Endothelial cell of umbilical vein (primary cell): ENCODE measurements at regions not wholly inside any gene's neighbourhood (a gene's known extent, or its start where the extent isn't known, plus 50 kb on each side); places are given as distances from the start of the nearest gene placed in this dataset.

Experiments
- BruUV-seq: library from RNA; stranded (reverse); fragments of 400-500 nt; replicated peaks from 2 replicates; lab custom pipeline; 2021; lab: Mats Ljungman, UMichigan
- CTCF ChIA-PET: fragments of 300-600, 350-600 bp; sonication (Branson Sonifier 250); formaldehyde crosslinking; loops from one replicate; lab custom pipeline; 2021; ENCODE audit warnings: antibody characterized with exemption, inconsistent platforms; lab: Charles Lee
- POLR2A ChIA-PET: fragments of 300-600, 350-600 bp; sonication (Branson Sonifier 250); formaldehyde crosslinking; loops from one replicate; lab custom pipeline; 2021; ENCODE audit warnings: antibody characterized with exemption, inconsistent platforms; lab: Charles Lee
- DNase-seq: peaks from one replicate; pipeline ENCODE4 v3.0.0-alpha.2; 2011; ENCODE audit warnings: low read depth, low spot score
- FAIRE-seq: peaks from 2 replicates; lab custom pipeline; 2011; peaks lifted over from hg19 to GRCh38; lab: Jason Lieb, UNC
- H2AFZ ChIP-seq: 2 replicates; pipeline ENCODE4 v1.6.0; 2012; ENCODE audit warnings: low read depth, low read length, control low read depth, inconsistent platforms
- H3K27ac ChIP-seq: 2 replicates; pipeline ENCODE4 v1.5.1; 2011; ENCODE audit warnings: low read depth, mild to moderate bottlenecking, control low read depth, low read length, moderate library complexity; ENCODE audit not compliant: insufficient read depth
- H3K27me3 ChIP-seq, 2 experiments: 2 replicates each; pipeline versions ENCODE4 v1.6.0 to v1.6.1; 2011; ENCODE audit warnings: low read length in 2 of 2, mixed read lengths in 1 of 2; ENCODE audit not compliant: control insufficient read depth in 2 of 2, insufficient read depth in 2 of 2
- H3K36me3 ChIP-seq, 2 experiments: 2 replicates in 1 of 2; 3 replicates in 1 of 2; pipeline ENCODE4 v1.5.1; 2011; ENCODE audit warnings: low read length in 2 of 2, mild to moderate bottlenecking in 1 of 2, moderate library complexity in 1 of 2; ENCODE audit not compliant: control insufficient read depth in 2 of 2, insufficient read depth in 2 of 2; ENCODE audit errors: extremely low read depth in 1 of 2
- H3K4me1 ChIP-seq: 3 replicates; pipeline ENCODE4 v1.5.1; 2011; ENCODE audit warnings: mild to moderate bottlenecking, low read length; ENCODE audit not compliant: control insufficient read depth, insufficient read depth; ENCODE audit errors: extremely low read depth
- H3K4me2 ChIP-seq: 2 replicates; pipeline ENCODE4 v1.6.1; 2011; ENCODE audit warnings: low read length, control low read depth, mixed read lengths; ENCODE audit not compliant: insufficient read depth
- H3K4me3 ChIP-seq, 3 experiments: fragments of 200-600 bp in 1 of 3; sonication (generic), shearing (Covaris generic) in 1 of 3; replicated peaks in 1 of 3; 2 replicates each; pipeline ENCODE4 v1.5.1; 2011 to 2016; ENCODE audit warnings: control low read depth in 3 of 3, low read length in 3 of 3, mild to moderate bottlenecking in 2 of 3, inconsistent platforms in 1 of 3, low read depth in 1 of 3, moderate library complexity in 1 of 3; ENCODE audit not compliant: insufficient read depth in 1 of 3
- H3K79me2 ChIP-seq: 2 replicates; pipeline ENCODE4 v1.6.0; 2012; ENCODE audit warnings: low read length, inconsistent platforms; ENCODE audit not compliant: control insufficient read depth, insufficient read depth
- H3K9ac ChIP-seq: replicated peaks from 2 replicates; pipeline ENCODE3; 2011; ENCODE audit warnings: low read length, control low read depth; ENCODE audit not compliant: insufficient read depth; ENCODE audit errors: extremely low read depth
- H3K9me1 ChIP-seq: replicated peaks from 3 replicates; pipeline ENCODE4 v1.6.0; 2011; ENCODE audit warnings: mild to moderate bottlenecking, low read length; ENCODE audit not compliant: control insufficient read depth, insufficient read depth; ENCODE audit errors: extremely low read depth
- H3K9me3 ChIP-seq: replicated peaks from 2 replicates; pipeline ENCODE4 v1.5.1; 2012; ENCODE audit warnings: low read length, inconsistent platforms; ENCODE audit not compliant: control insufficient read depth, insufficient read depth
- H4K20me1 ChIP-seq: replicated peaks from 2 replicates; pipeline ENCODE3; 2011; ENCODE audit warnings: mild to moderate bottlenecking, low read length; ENCODE audit not compliant: control insufficient read depth, insufficient read depth; ENCODE audit errors: extremely low read depth
- EZH2 ChIP-seq: IDR thresholded peaks from 2 replicates; pipeline ENCODE4 v1.6.1; 2012; ENCODE audit warnings: borderline replicate concordance, low read depth, mild to moderate bottlenecking, moderate library complexity, low read length, inconsistent platforms; ENCODE audit not compliant: severe bottlenecking
- FOS ChIP-seq: IDR thresholded peaks from 2 replicates; pipeline ENCODE4 v1.6.1; 2011; ENCODE audit warnings: mild to moderate bottlenecking, low read length, moderate library complexity, borderline replicate concordance; ENCODE audit not compliant: insufficient read depth
- GATA2 ChIP-seq: IDR thresholded peaks from 2 replicates; pipeline ENCODE4 v1.7.0; 2011; ENCODE audit warnings: low read depth, mild to moderate bottlenecking, moderate library complexity, mixed read lengths, low read length; ENCODE audit not compliant: insufficient read length, insufficient read depth
- JUN ChIP-seq: IDR thresholded peaks from 2 replicates; pipeline ENCODE4 v1.6.1; 2011; ENCODE audit warnings: borderline replicate concordance, low read depth; ENCODE audit not compliant: insufficient read length, insufficient read depth
- MYC ChIP-seq: IDR thresholded peaks from one replicate; pipeline ENCODE4 v1.6.1; 2011; ENCODE audit warnings: mild to moderate bottlenecking, low read depth, low read length
- POLR2A ChIP-seq: IDR thresholded peaks from 2 replicates; pipeline ENCODE4 v1.6.1; 2012; ENCODE audit warnings: low read depth, mild to moderate bottlenecking, control low read depth, low read length
- POLR2AphosphoS5 ChIP-seq: IDR thresholded peaks from 2 replicates; pipeline ENCODE4 v1.6.1; 2012; ENCODE audit warnings: low read depth, mild to moderate bottlenecking, control low read depth, low read length, moderate library complexity; ENCODE audit not compliant: insufficient read depth
- dilution Hi-C: fragments of 300-500 bp; cut with MboI; formaldehyde crosslinking; loops from one replicate; pipeline ENCODE4 v1.15.0; 2019; ENCODE audit warnings: low sequenced_read_pairs; ENCODE audit not compliant: extremely low pct_ligation_motif_present
- intact Hi-C: fragments of 100-400 bp; cut with micrococcal nuclease; formaldehyde crosslinking; loops from one replicate; pipeline ENCODE4 v1.10.0; 2022
- TF ChIP-seq, protein P1 (sequence below), 2 donors: IDR thresholded peaks; 1 replicate in 1 of 2; 2 replicates in 1 of 2; pipeline ENCODE4 v1.5.1; 2011; ENCODE audit warnings: low read length in 2 of 2, mild to moderate bottlenecking in 2 of 2, moderate library complexity in 2 of 2, control low read depth in 1 of 2, inconsistent platforms in 1 of 2, low read depth in 1 of 2; ENCODE audit not compliant: insufficient read depth in 1 of 2; ENCODE audit errors: extremely low read depth in 1 of 2
- TF ChIP-seq, protein P2 (sequence below): IDR thresholded peaks from 2 replicates; pipeline ENCODE4 v1.6.1; 2011; ENCODE audit not compliant: insufficient read depth, insufficient read length

DNA sequence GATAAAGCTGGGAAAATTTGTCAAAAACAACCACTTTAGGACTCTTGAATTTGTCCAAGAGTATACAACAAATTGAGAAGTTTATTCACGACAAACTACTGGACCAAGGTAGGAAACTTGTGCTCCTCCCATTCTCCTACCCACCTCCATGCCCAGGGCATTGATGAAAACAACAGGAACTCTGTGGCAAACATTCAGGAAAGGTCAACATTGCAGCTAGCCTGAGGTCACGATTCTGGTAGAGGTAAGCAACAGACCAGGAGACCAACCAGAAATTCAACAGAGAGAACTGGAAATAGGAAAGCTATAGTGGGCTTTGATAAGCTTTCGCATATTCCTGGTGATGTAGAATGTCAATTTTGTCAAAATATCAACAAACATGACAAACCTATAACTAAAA, 209.1 kb upstream of the CTAGE1 start:
- CTCF ChIA-PET, result interaction anchor here (0.6 to 1.3 kb wide), 2 partner anchors 7 to 28 kb away, joined by 3 read pairs; no protein-coding TSS in a partner anchor
- no TSS peak for BruUV-seq

More for the DNA sequence above, 209.1 kb upstream of the CTAGE1 start:
- no peaks in the 10 kb centered on the region for H4K20me1 ChIP-seq
- TF ChIP-seq POLR2A (no peak), MYC (no peak), EZH2 (no peak), POLR2AphosphoS5 (no peak), GATA2 (no peak), JUN (no peak), FOS (no peak)
- TF ChIP-seq, protein P1, sequence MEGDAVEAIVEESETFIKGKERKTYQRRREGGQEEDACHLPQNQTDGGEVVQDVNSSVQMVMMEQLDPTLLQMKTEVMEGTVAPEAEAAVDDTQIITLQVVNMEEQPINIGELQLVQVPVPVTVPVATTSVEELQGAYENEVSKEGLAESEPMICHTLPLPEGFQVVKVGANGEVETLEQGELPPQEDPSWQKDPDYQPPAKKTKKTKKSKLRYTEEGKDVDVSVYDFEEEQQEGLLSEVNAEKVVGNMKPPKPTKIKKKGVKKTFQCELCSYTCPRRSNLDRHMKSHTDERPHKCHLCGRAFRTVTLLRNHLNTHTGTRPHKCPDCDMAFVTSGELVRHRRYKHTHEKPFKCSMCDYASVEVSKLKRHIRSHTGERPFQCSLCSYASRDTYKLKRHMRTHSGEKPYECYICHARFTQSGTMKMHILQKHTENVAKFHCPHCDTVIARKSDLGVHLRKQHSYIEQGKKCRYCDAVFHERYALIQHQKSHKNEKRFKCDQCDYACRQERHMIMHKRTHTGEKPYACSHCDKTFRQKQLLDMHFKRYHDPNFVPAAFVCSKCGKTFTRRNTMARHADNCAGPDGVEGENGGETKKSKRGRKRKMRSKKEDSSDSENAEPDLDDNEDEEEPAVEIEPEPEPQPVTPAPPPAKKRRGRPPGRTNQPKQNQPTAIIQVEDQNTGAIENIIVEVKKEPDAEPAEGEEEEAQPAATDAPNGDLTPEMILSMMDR (IDR thresholded peaks at IDR 0.05; ENCODE audit: extremely low read depth in 1 of 2, insufficient read depth in 1 of 2, low read depth in 1 of 2, low read length in 2 of 2), result no peak
- TF ChIP-seq, protein P2, sequence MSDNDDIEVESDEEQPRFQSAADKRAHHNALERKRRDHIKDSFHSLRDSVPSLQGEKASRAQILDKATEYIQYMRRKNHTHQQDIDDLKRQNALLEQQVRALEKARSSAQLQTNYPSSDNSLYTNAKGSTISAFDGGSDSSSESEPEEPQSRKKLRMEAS, result no peak
- no peak overlapping the region for H2AFZ ChIP-seq
- H3K4me3 ChIP-seq, result no peak overlapping the region
- dilution Hi-C loops (no loop called here), intact Hi-C loops (no loop called here)
- H3K9me3 ChIP-seq, result no peaks in the 10 kb centered on the region
- peaks cover 2 to 7% of the 10 kb centered on the region in 2 experiments for H3K27me3 ChIP-seq
- no peaks in the 10 kb centered on the region for H3K9me1 ChIP-seq
- H3K36me3 ChIP-seq, result no peaks in the 10 kb centered on the region
- no peaks in the 10 kb centered on the region for H3K79me2 ChIP-seq
- no peak overlapping the region for H3K9ac ChIP-seq
- no peak for DNase-seq
- H3K4me1 ChIP-seq, result no peaks in the 10 kb centered on the region
- H3K4me2 ChIP-seq, result no peak overlapping the region
- POLR2A ChIA-PET, result no interaction called here
- no peak for FAIRE-seq
- H3K27ac ChIP-seq, result no peak overlapping the region
